ENCODE measurements at regions not wholly inside any gene's neighbourhood (a gene's known extent, or its start where the extent isn't known, plus 50 kb on each side); places are given as distances from the start of the nearest gene placed in this dataset.

DNA sequence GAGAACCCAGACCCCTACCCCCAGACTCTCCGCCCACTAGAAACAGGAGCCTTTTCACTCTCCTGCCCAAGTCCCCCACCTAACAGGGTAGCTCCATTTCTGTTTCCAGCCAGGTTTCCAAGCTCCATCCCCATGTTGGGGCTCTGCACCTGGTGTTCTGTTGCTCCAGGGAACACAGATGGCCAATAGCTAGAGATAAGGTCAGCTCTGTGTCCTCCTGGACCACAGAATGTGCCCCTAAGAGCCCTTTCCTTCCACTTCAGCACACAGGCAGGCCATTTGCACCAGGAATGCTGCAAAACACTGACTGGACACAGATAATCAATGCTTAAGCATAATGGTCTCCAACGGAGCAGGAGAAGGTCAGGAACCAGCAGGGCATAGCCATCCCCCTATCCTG lies 159.4 kb downstream of the QRSL1 start:
- no peak for TF ChIP-seq POLR2A (IDR thresholded peaks at IDR 0.05)
- TF ChIP-seq, protein P1, sequence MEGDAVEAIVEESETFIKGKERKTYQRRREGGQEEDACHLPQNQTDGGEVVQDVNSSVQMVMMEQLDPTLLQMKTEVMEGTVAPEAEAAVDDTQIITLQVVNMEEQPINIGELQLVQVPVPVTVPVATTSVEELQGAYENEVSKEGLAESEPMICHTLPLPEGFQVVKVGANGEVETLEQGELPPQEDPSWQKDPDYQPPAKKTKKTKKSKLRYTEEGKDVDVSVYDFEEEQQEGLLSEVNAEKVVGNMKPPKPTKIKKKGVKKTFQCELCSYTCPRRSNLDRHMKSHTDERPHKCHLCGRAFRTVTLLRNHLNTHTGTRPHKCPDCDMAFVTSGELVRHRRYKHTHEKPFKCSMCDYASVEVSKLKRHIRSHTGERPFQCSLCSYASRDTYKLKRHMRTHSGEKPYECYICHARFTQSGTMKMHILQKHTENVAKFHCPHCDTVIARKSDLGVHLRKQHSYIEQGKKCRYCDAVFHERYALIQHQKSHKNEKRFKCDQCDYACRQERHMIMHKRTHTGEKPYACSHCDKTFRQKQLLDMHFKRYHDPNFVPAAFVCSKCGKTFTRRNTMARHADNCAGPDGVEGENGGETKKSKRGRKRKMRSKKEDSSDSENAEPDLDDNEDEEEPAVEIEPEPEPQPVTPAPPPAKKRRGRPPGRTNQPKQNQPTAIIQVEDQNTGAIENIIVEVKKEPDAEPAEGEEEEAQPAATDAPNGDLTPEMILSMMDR (IDR thresholded peaks at IDR 0.05): no peak
